IMR-90 (cell line): ENCODE measurements at regions not wholly inside any gene's neighbourhood (a gene's known extent, or its start where the extent isn't known, plus 50 kb on each side); places are given as distances from the start of the nearest gene placed in this dataset.

Experiments used
- ATAC-seq: fragments of 200-7000 bp; cut with Tn5 transposase; 2 replicates; pipeline ENCODE4 v1.9.1; 2020; ENCODE audit warnings: low read depth, mild to moderate bottlenecking, moderate library complexity
- BruUV-seq: library from RNA; stranded (reverse); fragments of 400-500 nt; replicated peaks from 2 replicates; lab custom pipeline; 2021; lab: Mats Ljungman, UMichigan
- CTCF ChIA-PET: fragments of 300-600 bp; formaldehyde crosslinking; extraction: SDS; loops from one replicate; lab custom pipeline; 2021; ENCODE audit warnings: antibody characterized with exemption; lab: Yijun Ruan, JAX
- POLR2A ChIA-PET: fragments of 300-600 bp; sonication (Branson Sonifier 250); formaldehyde crosslinking; loops from one replicate; lab custom pipeline; 2022; ENCODE audit warnings: antibody characterized with exemption; ENCODE audit not compliant: unreplicated experiment; lab: Charles Lee
- DNase-seq: peaks from one replicate; pipeline ENCODE4 v3.0.0; 2013
- H2AFZ ChIP-seq: replicated peaks from 2 replicates; pipeline ENCODE3; 2013; ENCODE audit warnings: low read length, mild to moderate bottlenecking; ENCODE audit not compliant: poor library complexity
- H2AK5ac ChIP-seq: 2 replicates; pipeline ENCODE4 v1.6.1; 2013; ENCODE audit warnings: low read depth, low read length, inconsistent platforms
- H2AK9ac ChIP-seq: replicated peaks from 2 replicates; pipeline ENCODE3; 2013; ENCODE audit warnings: mild to moderate bottlenecking, low read depth, low read length, moderate library complexity; ENCODE audit not compliant: poor library complexity
- H2BK120ac ChIP-seq: 2 replicates; pipeline ENCODE4 v1.6.1; 2013; ENCODE audit warnings: low read depth, low read length, inconsistent platforms
- H2BK15ac ChIP-seq: 3 replicates; pipeline ENCODE4 v1.6.1; 2013; ENCODE audit warnings: low read depth, low read length, inconsistent platforms
- H2BK20ac ChIP-seq: 2 replicates; pipeline ENCODE4 v1.6.1; 2013; ENCODE audit warnings: low read depth, mild to moderate bottlenecking, inconsistent platforms, low read length, moderate library complexity
- H2BK5ac ChIP-seq: 2 replicates; pipeline ENCODE4 v1.6.1; 2013; ENCODE audit warnings: mild to moderate bottlenecking, low read depth, low read length, inconsistent platforms; ENCODE audit not compliant: poor library complexity, severe bottlenecking
- H3K14ac ChIP-seq: replicated peaks from 2 replicates; pipeline ENCODE4 v1.6.1; 2013; ENCODE audit warnings: low read depth, low read length, inconsistent platforms
- H3K18ac ChIP-seq: 2 replicates; pipeline ENCODE4 v1.6.1; 2013; ENCODE audit warnings: low read depth, low read length, control low read depth
- H3K23ac ChIP-seq: 2 replicates; pipeline ENCODE4 v1.6.1; 2013; ENCODE audit warnings: low read depth, low read length, inconsistent platforms
- H3K27ac ChIP-seq: 2 replicates; pipeline ENCODE4 v1.5.1; 2013; ENCODE audit warnings: mild to moderate bottlenecking, control low read depth, low read length; ENCODE audit not compliant: insufficient read depth
- H3K27me3 ChIP-seq: 2 replicates; pipeline ENCODE4 v1.6.1; 2013; ENCODE audit warnings: low read length; ENCODE audit not compliant: control insufficient read depth, insufficient read depth
- H3K36me3 ChIP-seq: 2 replicates; pipeline ENCODE4 v1.6.1; 2013; ENCODE audit warnings: low read length, mixed read lengths; ENCODE audit not compliant: control insufficient read depth, insufficient read depth
- H3K4ac ChIP-seq: 2 replicates; pipeline ENCODE4 v1.6.1; 2013; ENCODE audit warnings: low read depth, low read length, inconsistent platforms
- H3K4me1 ChIP-seq: 2 replicates; pipeline ENCODE4 v1.6.1; 2013; ENCODE audit warnings: low read length, mixed read lengths; ENCODE audit not compliant: control insufficient read depth, insufficient read depth
- H3K4me2 ChIP-seq: 2 replicates; pipeline ENCODE4 v1.6.1; 2013; ENCODE audit warnings: low read depth, mild to moderate bottlenecking, control low read depth, low read length, moderate library complexity
- H3K4me3 ChIP-seq: 2 replicates; pipeline ENCODE4 v1.5.1; 2013; ENCODE audit warnings: low read depth, mild to moderate bottlenecking, control low read depth, low read length, moderate library complexity; ENCODE audit not compliant: insufficient read depth
- H3K56ac ChIP-seq: 2 replicates; pipeline ENCODE4 v1.6.1; 2013; ENCODE audit warnings: low read length, inconsistent platforms; ENCODE audit not compliant: insufficient read depth; ENCODE audit errors: extremely low read depth
- H3K79me1 ChIP-seq, 2 experiments: 2 replicates each; pipeline ENCODE4 v1.6.1; 2013; ENCODE audit warnings: low read length in 2 of 2, inconsistent platforms in 1 of 2, low read depth in 1 of 2
- H3K9ac ChIP-seq: 2 replicates; pipeline ENCODE4 v1.6.1; 2013; ENCODE audit warnings: low read depth, low read length, control low read depth
- H3K9me1 ChIP-seq: 2 replicates; pipeline ENCODE4 v1.6.1; 2013; ENCODE audit warnings: low read length, inconsistent platforms; ENCODE audit not compliant: insufficient read depth
- H3K9me3 ChIP-seq: 2 replicates; pipeline ENCODE4 v1.6.1; 2013; ENCODE audit warnings: low read length; ENCODE audit not compliant: control insufficient read depth, insufficient read depth
- H4K20me1 ChIP-seq: 2 replicates; pipeline ENCODE4 v1.6.1; 2013; ENCODE audit warnings: low read length, inconsistent platforms; ENCODE audit not compliant: insufficient read depth
- H4K5ac ChIP-seq: 2 replicates; pipeline ENCODE4 v1.6.1; 2013; ENCODE audit warnings: mild to moderate bottlenecking, low read depth, low read length, control low read depth
- H4K8ac ChIP-seq, 2 experiments: 2 replicates each; pipeline ENCODE4 v1.6.1; 2013; ENCODE audit warnings: low read depth in 2 of 2, low read length in 2 of 2, control low read depth in 1 of 2, inconsistent platforms in 1 of 2
- H4K91ac ChIP-seq: 2 replicates; pipeline ENCODE4 v1.6.1; 2013; ENCODE audit warnings: low read depth, low read length, inconsistent platforms; ENCODE audit not compliant: insufficient read depth
- CEBPB ChIP-seq: IDR thresholded peaks from 2 replicates; pipeline ENCODE4 v1.6.1; 2012; ENCODE audit warnings: low read depth, low read length, improper control_type of control experiment
- CHD1 ChIP-seq: IDR thresholded peaks from 2 replicates; pipeline ENCODE4 v1.6.1; 2012; ENCODE audit warnings: low read depth, low read length, improper control_type of control experiment
- ELK1 ChIP-seq: fragments of 150-350 bp; IDR thresholded peaks from 2 replicates; pipeline ENCODE4 v1.6.1; 2016; ENCODE audit warnings: low read depth, mild to moderate bottlenecking, low read length, moderate library complexity, borderline replicate concordance
- FOS ChIP-seq: fragments of 150-350 bp; IDR thresholded peaks from 2 replicates; pipeline ENCODE4 v1.6.1; 2016; ENCODE audit warnings: low read depth, low read length
- MAZ ChIP-seq: IDR thresholded peaks from 2 replicates; pipeline ENCODE4 v1.6.1; 2012; ENCODE audit warnings: low read depth, mild to moderate bottlenecking, low read length, improper control_type of control experiment, moderate library complexity, borderline replicate concordance
- MXI1 ChIP-seq: IDR thresholded peaks from 2 replicates; pipeline ENCODE4 v1.6.1; 2012; ENCODE audit warnings: low read depth, mild to moderate bottlenecking, low read length, moderate library complexity, borderline replicate concordance
- NFE2L2 ChIP-seq: fragments of 150-350 bp; IDR thresholded peaks from 2 replicates; pipeline ENCODE4 v1.6.1; 2016; ENCODE audit warnings: low read depth, mild to moderate bottlenecking, low read length
- RAD21 ChIP-seq: IDR thresholded peaks from 2 replicates; pipeline ENCODE4 v1.6.1; 2012; ENCODE audit warnings: low read length, improper control_type of control experiment
- USF2 ChIP-seq: fragments of 150-350 bp; IDR thresholded peaks from 2 replicates; pipeline ENCODE4 v1.6.1; 2017; ENCODE audit warnings: mild to moderate bottlenecking, antibody characterized with exemption, low read length, low read depth
- WGBS, 2 experiments: methylation state at CpG; one replicate each; pipeline versions ENCODE4 v1.1.5 to v1.1.7; 2013; ENCODE audit warnings: missing lambda C conversion rate in 2 of 2; ENCODE audit not compliant: insufficient read length in 1 of 2; ENCODE audit errors: extremely low coverage in 2 of 2; 5-methylcytosine and 5-hydroxymethylcytosine counted together
- dilution Hi-C: fragments of 300-500 bp; cut with HindIII; formaldehyde crosslinking; loops from one replicate; pipeline ENCODE4 v1.14.3; 2018; ENCODE audit warnings: low sequenced_read_pairs; ENCODE audit not compliant: unreplicated experiment
- in situ Hi-C: fragments of 300-500 bp; cut with MboI; formaldehyde crosslinking; loops from 3 replicates; pipeline ENCODE4 v1.14.3; 2019; ENCODE audit warnings: low sequenced_read_pairs, inconsistent platforms, mixed read lengths
- intact Hi-C: fragments of 100-400 bp; cut with micrococcal nuclease; formaldehyde crosslinking; loops from 2 replicates; pipeline ENCODE4 v1.10.0; 2022

- H3K4me1 ChIP-seq: no peaks in the 10 kb centered on the region
- H2BK120ac ChIP-seq: no peak overlapping the region
- H3K9me1 ChIP-seq: 0 out of 2 replicates have a peak, but pooled peaks cover 2% of the 10 kb centered on the region
- BruUV-seq: no TSS peak
- H4K20me1 ChIP-seq: no peaks in the 10 kb centered on the region
- no peak overlapping the region for H3K14ac ChIP-seq
- H2BK15ac ChIP-seq: no peak overlapping the region
- H3K9me3 ChIP-seq: no peaks in the 10 kb centered on the region
- intact Hi-C loops (no loop called here), in situ Hi-C loops (no loop called here), dilution Hi-C loops (no loop called here)
- no peak overlapping the region for H4K5ac ChIP-seq
- no peak overlapping the region for H3K27ac ChIP-seq
- H3K4me2 ChIP-seq: no peak overlapping the region
- H3K36me3 ChIP-seq: no peaks in the 10 kb centered on the region
- no peaks in the 10 kb centered on the region for H3K79me1 ChIP-seq
- H2BK20ac ChIP-seq: no peak overlapping the region
- no peak for TF ChIP-seq NFE2L2
- TF ChIP-seq CHD1: no peak
- no peak for TF ChIP-seq ELK1
- no peak for TF ChIP-seq MXI1
- TF ChIP-seq USF2: no peak
- no peak for TF ChIP-seq MAZ
- no peak for TF ChIP-seq RAD21
- TF ChIP-seq FOS: no peak
- no peak for TF ChIP-seq CEBPB
- H3K4ac ChIP-seq: no peak overlapping the region
- H2BK5ac ChIP-seq: no peak overlapping the region
- H3K23ac ChIP-seq: no peak overlapping the region
- no peak overlapping the region for H3K4me3 ChIP-seq
- DNase-seq (no peak), ATAC-seq (no peak)
- no peak overlapping the region for H3K9ac ChIP-seq
- ChIA-PET CTCF (no interaction called here), POLR2A (no interaction called here)
- H2AK9ac ChIP-seq: no peak overlapping the region
- H3K18ac ChIP-seq: no peak overlapping the region
- H4K91ac ChIP-seq: no peak overlapping the region
- H4K8ac ChIP-seq: no peak overlapping the region
- H2AFZ ChIP-seq: no peak overlapping the region
- H3K56ac ChIP-seq: no peak overlapping the region
- H3K27me3 ChIP-seq: peaks cover 14% of the 10 kb centered on the region
- H2AK5ac ChIP-seq: no peak overlapping the region
- WGBS, 2 experiments: no CpG with 5 or more reads among the region's 3 CpGs
Observed at GRCh38 chr2:236717120-236717519, 147.5 kb downstream of the ACKR3 start.
